ENCODE measurements at regions not wholly inside any gene's neighbourhood (a gene's known extent, or its start where the extent isn't known, plus 50 kb on each side); places are given as distances from the start of the nearest gene placed in this dataset.

- DNase-seq (ENCODE audit: extremely low read depth in 1 of 4, low spot score in 3 of 4) (no peak), ATAC-seq (no peak), FAIRE-seq (no peak)
- no peak overlapping the region for H3K4me2 ChIP-seq (ENCODE audit: insufficient read depth, low read length)
- no peaks in the 10 kb centered on the region for H3K36me3 ChIP-seq (ENCODE audit: control insufficient read depth, insufficient read depth, low read length)
- intact Hi-C loops (cut with micrococcal nuclease) = no loop called here
- no peaks in the 10 kb centered on the region; a peak in 2 of 5 replicates for H3K27me3 ChIP-seq (ENCODE audit: control insufficient read depth in 2 of 2, insufficient read depth in 2 of 2, low read length in 2 of 2)
- POLR2A ChIA-PET = interaction anchor here (0.6 to 1.2 kb wide), 3 partner anchors 39 to 117 kb away, joined by 3 to 4 read pairs (median 3); no protein-coding TSS in a partner anchor
- H3K4me1 ChIP-seq (replicated peaks in 1 of 2; ENCODE audit: control insufficient read depth in 2 of 2, insufficient read depth in 2 of 2, low read length in 2 of 2) = no peaks in the 10 kb centered on the region
- no peaks in the 10 kb centered on the region for H3K9me1 ChIP-seq (ENCODE audit: control insufficient read depth, insufficient read depth, low read length)
- H2AFZ ChIP-seq (ENCODE audit: low read depth, low read length) = no peak overlapping the region
- H3K27ac ChIP-seq (ENCODE audit: extremely low read depth, low read depth, low read length) = no peak overlapping the region
- no peaks in the 10 kb centered on the region for H4K20me1 ChIP-seq (replicated peaks; ENCODE audit: control insufficient read depth, insufficient read depth, low read length)
- no peak overlapping the region for H3K4me3 ChIP-seq
- in situ Hi-C loops (cut with MboI) = no loop called here
- BruUV-seq (replicated peaks) = no TSS peak
- no peaks in the 10 kb centered on the region for H3K79me2 ChIP-seq (ENCODE audit: control insufficient read depth, insufficient read depth, low read length)
- 0% methylated on average over 5 of the region's 5 CpGs for WGBS (ENCODE audit: insufficient coverage, low coverage, missing lambda C conversion rate)
- no peak overlapping the region for H3K9ac ChIP-seq (ENCODE audit: insufficient read depth in 1 of 2, low read depth in 2 of 2, low read length in 2 of 2)
- no peaks in the 10 kb centered on the region for H3K9me3 ChIP-seq (replicated peaks; ENCODE audit: control insufficient read depth, insufficient read depth, low read depth, low read length)
- CTCF ChIA-PET (ENCODE audit: low intra/inter-chr PET ratio) = no interaction called here
- TF ChIP-seq BHLHE40 (IDR thresholded peaks at IDR 0.05; ENCODE audit: low read length) (no peak), KDM1A (IDR thresholded peaks at IDR 0.05) (no peak), GMEB1 (CRISPR knock-in tag; IDR thresholded peaks at IDR 0.05) (no peak), USF2 (CRISPR knock-in tag; IDR thresholded peaks at IDR 0.05) (no peak), ZNF668 (CRISPR knock-in tag; IDR thresholded peaks at IDR 0.05) (no peak), ERF (CRISPR knock-in tag; IDR thresholded peaks at IDR 0.05) (no peak), TSHZ1 (CRISPR knock-in tag; IDR thresholded peaks at IDR 0.05) (no peak), ARID1B (IDR thresholded peaks at IDR 0.05) (no peak), ZC3H8 (IDR thresholded peaks at IDR 0.05) (no peak)
- TF ChIP-seq, protein P1, sequence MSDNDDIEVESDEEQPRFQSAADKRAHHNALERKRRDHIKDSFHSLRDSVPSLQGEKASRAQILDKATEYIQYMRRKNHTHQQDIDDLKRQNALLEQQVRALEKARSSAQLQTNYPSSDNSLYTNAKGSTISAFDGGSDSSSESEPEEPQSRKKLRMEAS (CRISPR knock-in tag; IDR thresholded peaks at IDR 0.05) = no peak
- TF ChIP-seq, protein P2, sequence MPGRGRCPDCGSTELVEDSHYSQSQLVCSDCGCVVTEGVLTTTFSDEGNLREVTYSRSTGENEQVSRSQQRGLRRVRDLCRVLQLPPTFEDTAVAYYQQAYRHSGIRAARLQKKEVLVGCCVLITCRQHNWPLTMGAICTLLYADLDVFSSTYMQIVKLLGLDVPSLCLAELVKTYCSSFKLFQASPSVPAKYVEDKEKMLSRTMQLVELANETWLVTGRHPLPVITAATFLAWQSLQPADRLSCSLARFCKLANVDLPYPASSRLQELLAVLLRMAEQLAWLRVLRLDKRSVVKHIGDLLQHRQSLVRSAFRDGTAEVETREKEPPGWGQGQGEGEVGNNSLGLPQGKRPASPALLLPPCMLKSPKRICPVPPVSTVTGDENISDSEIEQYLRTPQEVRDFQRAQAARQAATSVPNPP (IDR thresholded peaks at IDR 0.05; ENCODE audit: borderline replicate concordance, insufficient read depth, insufficient read length) = no peak
- TF ChIP-seq, protein P3, sequence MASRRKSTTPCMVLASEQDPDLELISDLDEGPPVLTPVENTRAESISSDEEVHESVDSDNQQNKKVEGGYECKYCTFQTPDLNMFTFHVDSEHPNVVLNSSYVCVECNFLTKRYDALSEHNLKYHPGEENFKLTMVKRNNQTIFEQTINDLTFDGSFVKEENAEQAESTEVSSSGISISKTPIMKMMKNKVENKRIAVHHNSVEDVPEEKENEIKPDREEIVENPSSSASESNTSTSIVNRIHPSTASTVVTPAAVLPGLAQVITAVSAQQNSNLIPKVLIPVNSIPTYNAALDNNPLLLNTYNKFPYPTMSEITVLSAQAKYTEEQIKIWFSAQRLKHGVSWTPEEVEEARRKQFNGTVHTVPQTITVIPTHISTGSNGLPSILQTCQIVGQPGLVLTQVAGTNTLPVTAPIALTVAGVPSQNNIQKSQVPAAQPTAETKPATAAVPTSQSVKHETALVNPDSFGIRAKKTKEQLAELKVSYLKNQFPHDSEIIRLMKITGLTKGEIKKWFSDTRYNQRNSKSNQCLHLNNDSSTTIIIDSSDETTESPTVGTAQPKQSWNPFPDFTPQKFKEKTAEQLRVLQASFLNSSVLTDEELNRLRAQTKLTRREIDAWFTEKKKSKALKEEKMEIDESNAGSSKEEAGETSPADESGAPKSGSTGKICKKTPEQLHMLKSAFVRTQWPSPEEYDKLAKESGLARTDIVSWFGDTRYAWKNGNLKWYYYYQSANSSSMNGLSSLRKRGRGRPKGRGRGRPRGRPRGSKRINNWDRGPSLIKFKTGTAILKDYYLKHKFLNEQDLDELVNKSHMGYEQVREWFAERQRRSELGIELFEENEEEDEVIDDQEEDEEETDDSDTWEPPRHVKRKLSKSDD (conservative IDR thresholded peaks at IDR 0.05; ENCODE audit: low read length) = no peak
Observed at GRCh38 chr3:150107429-150108175, 136.9 kb upstream of the PFN2 start.
